Nephron progenitor cell (in vitro differentiated cells): ENCODE measurements at regions not wholly inside any gene's neighbourhood (a gene's known extent, or its start where the extent isn't known, plus 50 kb on each side); places are given as distances from the start of the nearest gene placed in this dataset.
"Not testable (repeated sequence)": the region's sequence is repeated elsewhere in the genome, so short reads cannot be mapped to it uniquely, and the experiment has no call there.

ENCODE experiments used
- DNase-seq: peaks from one replicate; pipeline ENCODE4 v3.0.0; 2021
- H3K27ac Mint-ChIP-seq: 2 replicates; pipeline ENCODE4 v1.8.0; 2021; ENCODE audit warnings: mild to moderate bottlenecking, moderate library complexity, mixed read lengths
- H3K27me3 Mint-ChIP-seq: 2 replicates; pipeline ENCODE4 v1.8.0; 2021; ENCODE audit warnings: mild to moderate bottlenecking, low read depth, mixed read lengths; ENCODE audit not compliant: poor library complexity
- H3K36me3 Mint-ChIP-seq: 2 replicates; pipeline ENCODE4 v1.8.0; 2021; ENCODE audit warnings: low read depth, mixed read lengths
- H3K4me1 Mint-ChIP-seq: 2 replicates; pipeline ENCODE4 v1.8.0; 2021; ENCODE audit warnings: mixed read lengths
- H3K4me3 Mint-ChIP-seq: 2 replicates; pipeline ENCODE4 v1.8.0; 2021; ENCODE audit warnings: mild to moderate bottlenecking, moderate library complexity, mixed read lengths
- H3K9me3 Mint-ChIP-seq: 2 replicates; pipeline ENCODE4 v1.8.0; 2021; ENCODE audit warnings: mild to moderate bottlenecking, moderate library complexity, mixed read lengths
- CTCF ChIP-seq: fragments of 200-600 bp; sonication (generic); IDR thresholded peaks from 2 replicates; pipeline ENCODE4 v1.5.0; 2021; ENCODE audit warnings: antibody characterized with exemption

DNA sequence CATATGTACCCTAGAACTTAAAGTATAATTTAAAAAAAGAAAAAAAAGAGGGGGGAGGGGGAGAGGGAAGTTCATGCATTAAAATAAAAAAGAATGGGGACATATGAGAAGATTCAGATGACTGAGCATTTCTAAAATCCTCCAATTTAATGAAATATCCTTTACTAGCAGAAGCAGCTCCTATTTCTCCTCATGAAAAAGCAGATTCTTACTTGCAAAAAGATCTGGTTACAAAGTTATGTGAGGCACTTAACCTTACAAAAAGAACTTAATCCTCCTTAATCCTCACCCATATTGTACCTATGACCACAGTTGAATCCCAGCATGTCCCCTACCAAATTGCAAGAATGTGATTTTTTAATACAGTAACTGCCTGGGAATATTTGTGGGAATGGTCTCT is 298.5 kb downstream of the SRGAP2C start:
- DNase-seq = no peak
- H3K9me3 Mint-ChIP-seq = peaks cover 21% of the 10 kb centered on the region
- no peaks in the 10 kb centered on the region for H3K36me3 Mint-ChIP-seq
- H3K4me1 Mint-ChIP-seq = no peaks in the 10 kb centered on the region
- TF ChIP-seq CTCF = no peak
- H3K4me3 Mint-ChIP-seq = no peak overlapping the region
- H3K27ac Mint-ChIP-seq = no peak overlapping the region
- peaks cover 8% of the 10 kb centered on the region for H3K27me3 Mint-ChIP-seq

- DNase-seq = no peak
- H3K27me3 Mint-ChIP-seq = peaks cover 8% of the 10 kb centered on the region
- H3K9me3 Mint-ChIP-seq = peaks cover 18% of the 10 kb centered on the region
- H3K36me3 Mint-ChIP-seq = no peaks in the 10 kb centered on the region
- H3K4me1 Mint-ChIP-seq = no peaks in the 10 kb centered on the region
- H3K4me3 Mint-ChIP-seq = no peak overlapping the region
- no peak for TF ChIP-seq CTCF
- no peak overlapping the region for H3K27ac Mint-ChIP-seq
Measured at GRCh38 chr1:121483961-121484424, 299.2 kb downstream of the SRGAP2C start.

DNA sequence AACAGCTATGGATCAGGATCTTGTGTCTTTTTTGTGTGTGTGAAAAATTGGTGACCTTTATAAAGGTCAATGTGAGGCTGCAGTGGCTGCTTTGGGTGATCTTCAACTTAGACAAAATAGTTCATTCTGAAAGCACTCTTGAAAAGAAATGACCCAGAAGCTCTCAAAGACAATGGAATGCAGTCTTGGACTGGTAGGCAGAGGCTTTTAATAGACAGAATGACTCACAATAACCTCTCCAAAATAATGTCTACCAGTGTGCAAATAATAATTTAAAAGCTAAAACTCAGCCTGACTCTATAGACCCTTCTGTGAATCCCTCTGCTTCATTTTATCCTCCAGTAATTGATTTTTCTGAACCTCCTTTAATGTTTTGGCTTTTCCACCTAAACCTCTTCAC is 310.0 kb downstream of the SRGAP2C start:
- H3K4me3 Mint-ChIP-seq, H3K27ac Mint-ChIP-seq, DNase-seq, H3K9me3 Mint-ChIP-seq, H3K36me3 Mint-ChIP-seq, H3K27me3 Mint-ChIP-seq, H3K4me1 Mint-ChIP-seq: not testable (repeated sequence)

DNA sequence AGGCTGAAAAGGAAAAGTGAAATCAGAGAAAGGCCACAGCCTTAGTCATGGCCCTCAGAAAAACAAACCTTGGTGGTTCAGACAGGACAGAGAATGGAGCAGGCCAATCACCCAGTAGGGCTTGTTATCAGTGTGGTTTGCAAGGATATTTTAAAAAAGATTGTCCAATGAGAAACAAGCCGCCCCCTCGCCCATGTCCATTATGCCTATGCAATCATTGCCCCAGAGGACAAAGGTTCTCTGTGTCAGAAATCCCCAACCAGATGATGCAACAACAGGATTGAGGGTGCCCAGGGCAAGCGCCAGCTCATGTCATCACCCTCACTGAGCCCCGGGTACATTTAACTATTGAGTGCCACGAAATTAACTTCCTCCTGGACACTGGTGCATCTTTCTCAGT is 326.7 kb downstream of the SRGAP2C start:
- H3K4me3 Mint-ChIP-seq, H3K27ac Mint-ChIP-seq, H3K4me1 Mint-ChIP-seq, DNase-seq, H3K36me3 Mint-ChIP-seq: not testable (repeated sequence)
- peaks cover 11% of the 10 kb centered on the region for H3K27me3 Mint-ChIP-seq
- H3K9me3 Mint-ChIP-seq = peaks cover 41% of the 10 kb centered on the region

- Mint-ChIP-seq H3K27me3 (peaks cover 11% of the 10 kb centered on the region), H3K9me3 (peaks cover 41% of the 10 kb centered on the region)
- H3K4me1 Mint-ChIP-seq, H3K27ac Mint-ChIP-seq, H3K4me3 Mint-ChIP-seq, DNase-seq, H3K36me3 Mint-ChIP-seq: not testable (repeated sequence)
Measured at GRCh38 chr1:121511876-121512275, 327.1 kb downstream of the SRGAP2C start.

DNA sequence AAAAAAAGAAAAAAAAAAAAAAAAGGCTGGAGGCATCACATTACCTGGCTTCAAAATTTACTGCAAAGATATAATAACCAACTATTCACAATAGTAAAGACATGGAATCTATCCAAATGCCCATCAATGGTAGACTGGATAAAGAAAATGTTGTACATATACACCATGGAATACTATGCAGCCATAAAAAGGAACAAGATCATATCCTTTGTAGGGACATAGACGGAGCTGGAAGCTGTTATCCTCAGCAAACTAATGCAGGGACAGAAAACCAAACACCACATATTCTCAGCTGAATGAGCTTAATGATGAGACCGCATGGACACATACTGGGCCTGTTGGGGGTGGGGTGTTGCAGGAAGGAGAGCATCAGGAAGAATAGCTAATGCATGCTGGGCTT is 330.5 kb downstream of the SRGAP2C start:
- no peaks in the 10 kb centered on the region for H3K36me3 Mint-ChIP-seq

GRCh38 chr1:121516234-121516967 is 331.6 kb downstream of the SRGAP2C start:
- no peak overlapping the region for H3K27ac Mint-ChIP-seq
- H3K4me1 Mint-ChIP-seq = peaks cover 17% of the 10 kb centered on the region
- H3K36me3 Mint-ChIP-seq = no peaks in the 10 kb centered on the region
- no peak overlapping the region for H3K4me3 Mint-ChIP-seq
- H3K27me3 Mint-ChIP-seq = peaks cover 16% of the 10 kb centered on the region
- H3K9me3 Mint-ChIP-seq = peaks cover 14% of the 10 kb centered on the region
- TF ChIP-seq CTCF = no peak
- no peak for DNase-seq

More for the DNA sequence above, 330.5 kb downstream of the SRGAP2C start:
- no peak for DNase-seq
- no peak for TF ChIP-seq CTCF
- Mint-ChIP-seq H3K27ac (no peak overlapping the region), H3K27me3 (peaks cover 16% of the 10 kb centered on the region), H3K9me3 (peaks cover 21% of the 10 kb centered on the region), H3K4me1 (peaks cover 17% of the 10 kb centered on the region), H3K4me3 (no peak overlapping the region)
